Neural progenitor cell (in vitro differentiated cells): ENCODE measurements at regions not wholly inside any gene's neighbourhood (a gene's known extent, or its start where the extent isn't known, plus 50 kb on each side); places are given as distances from the start of the nearest gene placed in this dataset.

Experiments
- EZH2 ChIP-seq: fragments of 200-600 bp; sonication (generic); IDR thresholded peaks from 2 replicates; pipeline ENCODE4 v1.6.1; 2017; ENCODE audit warnings: antibody characterized with exemption, mild to moderate bottlenecking, moderate library complexity
- EZH2phosphoT487 ChIP-seq: fragments of 200-600 bp; sonication (generic); IDR thresholded peaks from 2 replicates; pipeline ENCODE4 v1.6.1; 2017; ENCODE audit warnings: antibody characterized with exemption
- TF ChIP-seq, protein P1 (sequence below): fragments of 200-600 bp; sonication (generic); IDR thresholded peaks from 2 replicates; pipeline ENCODE4 v1.5.1; 2017; ENCODE audit warnings: antibody characterized with exemption, mild to moderate bottlenecking

- TF ChIP-seq, protein P1, sequence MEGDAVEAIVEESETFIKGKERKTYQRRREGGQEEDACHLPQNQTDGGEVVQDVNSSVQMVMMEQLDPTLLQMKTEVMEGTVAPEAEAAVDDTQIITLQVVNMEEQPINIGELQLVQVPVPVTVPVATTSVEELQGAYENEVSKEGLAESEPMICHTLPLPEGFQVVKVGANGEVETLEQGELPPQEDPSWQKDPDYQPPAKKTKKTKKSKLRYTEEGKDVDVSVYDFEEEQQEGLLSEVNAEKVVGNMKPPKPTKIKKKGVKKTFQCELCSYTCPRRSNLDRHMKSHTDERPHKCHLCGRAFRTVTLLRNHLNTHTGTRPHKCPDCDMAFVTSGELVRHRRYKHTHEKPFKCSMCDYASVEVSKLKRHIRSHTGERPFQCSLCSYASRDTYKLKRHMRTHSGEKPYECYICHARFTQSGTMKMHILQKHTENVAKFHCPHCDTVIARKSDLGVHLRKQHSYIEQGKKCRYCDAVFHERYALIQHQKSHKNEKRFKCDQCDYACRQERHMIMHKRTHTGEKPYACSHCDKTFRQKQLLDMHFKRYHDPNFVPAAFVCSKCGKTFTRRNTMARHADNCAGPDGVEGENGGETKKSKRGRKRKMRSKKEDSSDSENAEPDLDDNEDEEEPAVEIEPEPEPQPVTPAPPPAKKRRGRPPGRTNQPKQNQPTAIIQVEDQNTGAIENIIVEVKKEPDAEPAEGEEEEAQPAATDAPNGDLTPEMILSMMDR, result no peak
- TF ChIP-seq EZH2phosphoT487 (no peak), EZH2 (no peak)
Measured at GRCh38 chr4:41436419-41436818, 101.5 kb upstream of the LIMCH1 start.
